H9 (cell line): ENCODE measurements at regions not wholly inside any gene's neighbourhood (a gene's known extent, or its start where the extent isn't known, plus 50 kb on each side); places are given as distances from the start of the nearest gene placed in this dataset.

Source experiments
- DNase-seq: peaks from one replicate; pipeline ENCODE4 v3.0.0-alpha.2; 2017
- H2AFZ ChIP-seq: one replicate; pipeline ENCODE4 v1.6.1; 2013; ENCODE audit warnings: mild to moderate bottlenecking, low read length, control low read depth, moderate library complexity
- H2AK5ac ChIP-seq: 2 replicates; pipeline ENCODE4 v1.6.1; 2013; ENCODE audit warnings: low read length, control low read depth, mixed read lengths; ENCODE audit not compliant: insufficient read length
- H2BK120ac ChIP-seq: one replicate; pipeline ENCODE4 v1.6.1; 2013; ENCODE audit warnings: low read depth, mild to moderate bottlenecking, low read length, control low read depth, inconsistent platforms; ENCODE audit not compliant: poor library complexity, severe bottlenecking
- H2BK12ac ChIP-seq: 2 replicates; pipeline ENCODE4 v1.6.1; 2013; ENCODE audit warnings: low read length, control low read depth, mixed read lengths, low read depth; ENCODE audit not compliant: insufficient read length
- H2BK15ac ChIP-seq: 2 replicates; pipeline ENCODE4 v1.6.1; 2013; ENCODE audit warnings: low read depth, low read length, control low read depth
- H2BK20ac ChIP-seq: one replicate; pipeline ENCODE4 v1.6.1; 2013; ENCODE audit warnings: low read depth, mild to moderate bottlenecking, low read length, control low read depth, inconsistent platforms; ENCODE audit not compliant: poor library complexity, severe bottlenecking
- H2BK5ac ChIP-seq: 2 replicates; pipeline ENCODE4 v1.6.1; 2013; ENCODE audit warnings: low read length, control low read depth, mixed read lengths; ENCODE audit not compliant: insufficient read length
- H3K14ac ChIP-seq: 2 replicates; pipeline ENCODE4 v1.6.1; 2013; ENCODE audit warnings: low read length, control low read depth; ENCODE audit not compliant: insufficient read depth
- H3K18ac ChIP-seq: 2 replicates; pipeline ENCODE4 v1.6.1; 2013; ENCODE audit warnings: low read depth, mild to moderate bottlenecking, mixed read lengths, low read length, control low read depth; ENCODE audit not compliant: insufficient read length
- H3K23ac ChIP-seq: 2 replicates; pipeline ENCODE4 v1.6.1; 2013; ENCODE audit warnings: low read length, control low read depth, mixed read lengths, low read depth; ENCODE audit not compliant: insufficient read length
- H3K23me2 ChIP-seq: 2 replicates; pipeline ENCODE4 v1.6.1; 2013; ENCODE audit warnings: low read depth, mild to moderate bottlenecking, mixed read lengths, low read length, control low read depth; ENCODE audit not compliant: insufficient read length, poor library complexity, severe bottlenecking
- H3K27ac ChIP-seq: 2 replicates; pipeline ENCODE4 v1.5.1; 2013; ENCODE audit warnings: low read length, control low read depth, mixed read lengths, low read depth; ENCODE audit not compliant: insufficient read length
- H3K27me3 ChIP-seq: 2 replicates; pipeline ENCODE4 v1.6.1; 2013; ENCODE audit warnings: low read length, control low read depth, inconsistent platforms; ENCODE audit not compliant: insufficient read depth
- H3K4ac ChIP-seq: 2 replicates; pipeline ENCODE4 v1.6.1; 2013; ENCODE audit warnings: low read depth, mild to moderate bottlenecking, control low read depth, inconsistent platforms, low read length, moderate library complexity
- H3K4me1 ChIP-seq: 2 replicates; pipeline ENCODE4 v1.6.1; 2013; ENCODE audit warnings: low read length, control low read depth, inconsistent platforms; ENCODE audit not compliant: insufficient read depth
- H3K4me2 ChIP-seq: 2 replicates; pipeline ENCODE4 v1.6.1; 2013; ENCODE audit warnings: low read length, control low read depth, mixed read lengths; ENCODE audit not compliant: insufficient read length, insufficient read depth
- H3K56ac ChIP-seq: 2 replicates; pipeline ENCODE4 v1.6.1; 2013; ENCODE audit warnings: low read depth, mild to moderate bottlenecking, mixed read lengths, low read length, control low read depth; ENCODE audit not compliant: insufficient read length
- H3K79me1 ChIP-seq: 2 replicates; pipeline ENCODE4 v1.6.1; 2013; ENCODE audit warnings: low read depth, mild to moderate bottlenecking, moderate library complexity, low read length, control low read depth, inconsistent platforms; ENCODE audit not compliant: insufficient read depth, poor library complexity, severe bottlenecking
- H3K79me2 ChIP-seq: 2 replicates; pipeline ENCODE4 v1.6.1; 2013; ENCODE audit warnings: low read length, control low read depth, inconsistent platforms; ENCODE audit not compliant: insufficient read depth
- H3K9ac ChIP-seq: 2 replicates; pipeline ENCODE4 v1.6.1; 2013; ENCODE audit warnings: low read length, control low read depth, mixed read lengths; ENCODE audit not compliant: insufficient read length; ENCODE audit errors: extremely low read depth
- H3K9me3 ChIP-seq: one replicate; pipeline ENCODE4 v1.6.1; 2013; ENCODE audit warnings: low read depth, low read length, inconsistent platforms; ENCODE audit not compliant: control insufficient read depth
- H3T11ph ChIP-seq: one replicate; pipeline ENCODE4 v1.6.1; 2013; ENCODE audit warnings: mild to moderate bottlenecking, low read length, control low read depth, inconsistent platforms
- H4K20me1 ChIP-seq: one replicate; pipeline ENCODE4 v1.6.1; 2013; ENCODE audit not compliant: control insufficient read depth, insufficient read length, insufficient read depth
- H4K5ac ChIP-seq: 2 replicates; pipeline ENCODE4 v1.6.1; 2013; ENCODE audit warnings: low read depth, mild to moderate bottlenecking, mixed read lengths, low read length, control low read depth; ENCODE audit not compliant: insufficient read length
- H4K8ac ChIP-seq: replicated peaks from 2 replicates; pipeline ENCODE4 v1.6.1; 2013; ENCODE audit warnings: low read length, control low read depth, mixed read lengths, low read depth; ENCODE audit not compliant: insufficient read length
- H4K91ac ChIP-seq: 2 replicates; pipeline ENCODE4 v1.6.1; 2013; ENCODE audit warnings: low read depth, mild to moderate bottlenecking, moderate library complexity, mixed read lengths, low read length, control low read depth; ENCODE audit not compliant: insufficient read length
- H3K27ac Mint-ChIP-seq, 3 experiments: 2 replicates in 2 of 3; 3 replicates in 1 of 3; pipeline ENCODE4 v1.8.0; 2020 to 2021; ENCODE audit warnings: mixed read lengths in 3 of 3, mild to moderate bottlenecking in 1 of 3, moderate library complexity in 1 of 3
- H3K27me3 Mint-ChIP-seq: 2 replicates; pipeline ENCODE4 v1.8.0; 2021; ENCODE audit warnings: low read depth, mild to moderate bottlenecking, moderate library complexity, mixed read lengths
- H3K36me3 Mint-ChIP-seq, 3 experiments: 2 replicates in 2 of 3; 3 replicates in 1 of 3; pipeline ENCODE4 v1.8.0; 2020 to 2021; ENCODE audit warnings: low read depth in 3 of 3, mixed read lengths in 3 of 3; ENCODE audit not compliant: insufficient read depth in 1 of 3
- H3K4me1 Mint-ChIP-seq, 2 experiments: 2 replicates each; pipeline ENCODE4 v1.8.0; 2020; ENCODE audit warnings: mixed read lengths in 2 of 2
- H3K4me3 Mint-ChIP-seq, 2 experiments: 2 replicates in 1 of 2; 3 replicates in 1 of 2; pipeline ENCODE4 v1.8.0; 2020 to 2021; ENCODE audit warnings: mild to moderate bottlenecking in 2 of 2, mixed read lengths in 2 of 2, moderate library complexity in 1 of 2
- H3K9me3 Mint-ChIP-seq, 2 experiments: 2 replicates in 1 of 2; 3 replicates in 1 of 2; pipeline ENCODE4 v1.8.0; 2020; ENCODE audit warnings: mild to moderate bottlenecking in 2 of 2, mixed read lengths in 2 of 2, moderate library complexity in 1 of 2
- CTCF ChIP-seq: fragments of 200-600 bp; sonication (generic); conservative IDR thresholded peaks from 3 replicates; pipeline ENCODE4 v1.8.0; 2021; ENCODE audit warnings: antibody characterized with exemption, mild to moderate bottlenecking
- WGBS: extraction: QIAGEN DNeasy Blood & Tissue Kit; methylation state at CpG from one replicate; pipeline ENCODE4 v1.1.7; 2013; ENCODE audit warnings: missing lambda C conversion rate, low lambda C conversion rate, mixed read lengths; ENCODE audit not compliant: insufficient read length; ENCODE audit errors: extremely low coverage; 5-methylcytosine and 5-hydroxymethylcytosine counted together

GRCh38 chr10:44824607-44825006 is 86.5 kb upstream of the TMEM72 start:
- DNase-seq = peak; percentile 51
- no peak overlapping the region for H3K4me3 Mint-ChIP-seq

More at GRCh38 chr10:44824607-44825006, 86.5 kb upstream of the TMEM72 start:
- Histone ChIP-seq H3T11ph (no peak overlapping the region), H3K9ac (no peak overlapping the region), H2AFZ (no peak overlapping the region), H3K4me1 (no peaks in the 10 kb centered on the region; the same call in 1 of the 2 replicates), H3K79me2 (no peaks in the 10 kb centered on the region), H4K91ac (no peak overlapping the region), H3K23me2 (peaks cover 2% of the 10 kb centered on the region), H3K4ac (no peak overlapping the region), H3K14ac (no peak overlapping the region), H2BK120ac (no peak overlapping the region), H3K23ac (no peak overlapping the region), H3K56ac (no peak overlapping the region), H3K9me3 (no peaks in the 10 kb centered on the region), H2AK5ac (no peak overlapping the region), H4K20me1 (no peaks in the 10 kb centered on the region), H4K8ac (no peak overlapping the region), H3K27ac (no peak overlapping the region), H2BK15ac (no peak overlapping the region), H3K79me1 (no peaks in the 10 kb centered on the region), H3K27me3 (no peaks in the 10 kb centered on the region), H4K5ac (no peak overlapping the region), H2BK12ac (no peak overlapping the region), H2BK20ac (no peak overlapping the region), H3K4me2 (no peak overlapping the region), H3K18ac (no peak overlapping the region), H2BK5ac (no peak overlapping the region)
- Mint-ChIP-seq H3K36me3 (no peaks in the 10 kb centered on the region; a peak in 1 of 7 replicates), H3K4me1 (peaks cover 15 to 21% of the 10 kb centered on the region in 2 experiments), H3K27me3 (no peaks in the 10 kb centered on the region), H3K27ac (no peak overlapping the region), H3K9me3 (no peaks in the 10 kb centered on the region)
- no CpG with 5 or more reads among the region's 4 CpGs for WGBS
- TF ChIP-seq CTCF = no peak
